Left forelimb (tissue), 1 donor: ENCODE measurements at regions not wholly inside any gene's neighbourhood (a gene's known extent, or its start where the extent isn't known, plus 50 kb on each side); places are given as distances from the start of the nearest gene placed in this dataset.
A peak's percentile ranks its signal among the peaks of the same experiment; 100 is the strongest.
"Not testable (repeated sequence)": the region's sequence is repeated elsewhere in the genome, so short reads cannot be mapped to it uniquely, and the experiment has no call there.

Experiments used
- DNase-seq: peaks from one replicate; pipeline ENCODE4 v3.0.0-alpha.2; 2018; ENCODE audit warnings: low spot score

- DNase-seq: no peak
Measured at GRCh38 chr17:68097161-68097805, 61.7 kb downstream of the KPNA2 start.

GRCh38 chr17:68099341-68099753, 63.8 kb downstream of the KPNA2 start:
- not testable (repeated sequence) for DNase-seq

- no peak for DNase-seq
Measured at GRCh38 chr17:68100000-68100641, 64.6 kb downstream of the KPNA2 start.

- DNase-seq: peak; percentile 95
Measured at GRCh38 chr17:68101075-68101986, 65.8 kb downstream of the KPNA2 start.

- peak; percentile 73 for DNase-seq
Measured at GRCh38 chr17:68101987-68102314, 66.4 kb downstream of the KPNA2 start.

- DNase-seq: no peak
Measured at GRCh38 chr17:68102318-68102758, 66.8 kb downstream of the KPNA2 start.

GRCh38 chr17:68103148-68103547, 67.6 kb downstream of the KPNA2 start:
- DNase-seq: no peak

GRCh38 chr17:68106085-68106484, 70.5 kb downstream of the KPNA2 start:
- DNase-seq: no peak

GRCh38 chr17:68107373-68107772, 71.8 kb downstream of the KPNA2 start:
- no peak for DNase-seq

- no peak for DNase-seq
Measured at GRCh38 chr17:68108313-68109000, 72.9 kb downstream of the KPNA2 start.

- DNase-seq: not testable (repeated sequence)
Measured at GRCh38 chr17:68109404-68109803, 73.9 kb downstream of the KPNA2 start.

- not testable (repeated sequence) for DNase-seq
Measured at GRCh38 chr17:68116211-68116610, 80.7 kb downstream of the KPNA2 start.

GRCh38 chr17:68122587-68122986, 87.1 kb downstream of the KPNA2 start:
- no peak for DNase-seq

- DNase-seq: no peak
Measured at GRCh38 chr17:68125111-68125870, 89.8 kb downstream of the KPNA2 start.

GRCh38 chr17:68127914-68128313, 92.4 kb downstream of the KPNA2 start:
- DNase-seq: no peak

GRCh38 chr17:68131456-68131855, 95.9 kb downstream of the KPNA2 start:
- DNase-seq: no peak

- no peak for DNase-seq
Measured at GRCh38 chr17:68133346-68134045, 98.0 kb downstream of the KPNA2 start.

- DNase-seq: no peak
Measured at GRCh38 chr17:68134046-68134637, 98.6 kb downstream of the KPNA2 start.

GRCh38 chr17:68134731-68135130, 99.2 kb downstream of the KPNA2 start:
- no peak for DNase-seq

GRCh38 chr17:68135141-68135887, 99.8 kb downstream of the KPNA2 start:
- no peak for DNase-seq
